ENCODE measurements at regions not wholly inside any gene's neighbourhood (a gene's known extent, or its start where the extent isn't known, plus 50 kb on each side); places are given as distances from the start of the nearest gene placed in this dataset.

- TF ChIP-seq, protein P1, sequence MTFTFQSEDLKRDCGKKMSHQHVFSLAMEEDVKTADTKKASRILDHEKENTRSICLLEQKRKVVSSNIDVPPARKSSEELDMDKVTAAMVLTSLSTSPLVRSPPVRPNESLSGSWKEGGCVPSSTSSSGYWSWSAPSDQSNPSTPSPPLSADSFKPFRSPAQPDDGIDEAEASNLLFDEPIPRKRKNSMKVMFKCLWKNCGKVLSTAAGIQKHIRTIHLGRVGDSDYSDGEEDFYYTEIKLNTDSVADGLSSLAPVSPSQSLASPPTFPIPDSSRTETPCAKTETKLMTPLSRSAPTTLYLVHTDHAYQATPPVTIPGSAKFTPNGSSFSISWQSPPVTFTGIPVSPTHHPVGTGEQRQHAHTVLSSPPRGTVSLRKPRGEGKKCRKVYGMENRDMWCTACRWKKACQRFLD (tag by site-specific recombination; IDR thresholded peaks at IDR 0.05): no peak
- TF ChIP-seq SALL2 (tag by site-specific recombination; IDR thresholded peaks at IDR 0.05; ENCODE audit: borderline replicate concordance) (no peak), ZEB2 (tag by site-specific recombination; IDR thresholded peaks at IDR 0.05) (no peak), CTCF (tag by site-specific recombination; IDR thresholded peaks at IDR 0.05) (no peak), ZNF2 (tag by site-specific recombination; IDR thresholded peaks at IDR 0.05) (no peak), MYNN (tag by site-specific recombination; IDR thresholded peaks at IDR 0.05; ENCODE audit: borderline replicate concordance) (no peak), ZNF610 (tag by site-specific recombination; IDR thresholded peaks at IDR 0.05; ENCODE audit: borderline replicate concordance) (no peak)
- TF ChIP-seq, protein P2, sequence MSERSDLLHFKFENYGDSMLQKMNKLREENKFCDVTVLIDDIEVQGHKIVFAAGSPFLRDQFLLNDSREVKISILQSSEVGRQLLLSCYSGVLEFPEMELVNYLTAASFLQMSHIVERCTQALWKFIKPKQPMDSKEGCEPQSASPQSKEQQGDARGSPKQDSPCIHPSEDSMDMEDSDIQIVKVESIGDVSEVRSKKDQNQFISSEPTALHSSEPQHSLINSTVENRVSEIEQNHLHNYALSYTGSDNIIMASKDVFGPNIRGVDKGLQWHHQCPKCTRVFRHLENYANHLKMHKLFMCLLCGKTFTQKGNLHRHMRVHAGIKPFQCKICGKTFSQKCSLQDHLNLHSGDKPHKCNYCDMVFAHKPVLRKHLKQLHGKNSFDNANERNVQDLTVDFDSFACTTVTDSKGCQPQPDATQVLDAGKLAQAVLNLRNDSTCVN (tag by site-specific recombination; optimal IDR thresholded peaks at IDR 0.05): no peak
- TF ChIP-seq, protein P3, sequence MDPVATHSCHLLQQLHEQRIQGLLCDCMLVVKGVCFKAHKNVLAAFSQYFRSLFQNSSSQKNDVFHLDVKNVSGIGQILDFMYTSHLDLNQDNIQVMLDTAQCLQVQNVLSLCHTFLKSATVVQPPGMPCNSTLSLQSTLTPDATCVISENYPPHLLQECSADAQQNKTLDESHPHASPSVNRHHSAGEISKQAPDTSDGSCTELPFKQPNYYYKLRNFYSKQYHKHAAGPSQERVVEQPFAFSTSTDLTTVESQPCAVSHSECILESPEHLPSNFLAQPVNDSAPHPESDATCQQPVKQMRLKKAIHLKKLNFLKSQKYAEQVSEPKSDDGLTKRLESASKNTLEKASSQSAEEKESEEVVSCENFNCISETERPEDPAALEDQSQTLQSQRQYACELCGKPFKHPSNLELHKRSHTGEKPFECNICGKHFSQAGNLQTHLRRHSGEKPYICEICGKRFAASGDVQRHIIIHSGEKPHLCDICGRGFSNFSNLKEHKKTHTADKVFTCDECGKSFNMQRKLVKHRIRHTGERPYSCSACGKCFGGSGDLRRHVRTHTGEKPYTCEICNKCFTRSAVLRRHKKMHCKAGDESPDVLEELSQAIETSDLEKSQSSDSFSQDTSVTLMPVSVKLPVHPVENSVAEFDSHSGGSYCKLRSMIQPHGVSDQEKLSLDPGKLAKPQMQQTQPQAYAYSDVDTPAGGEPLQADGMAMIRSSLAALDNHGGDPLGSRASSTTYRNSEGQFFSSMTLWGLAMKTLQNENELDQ (tag by site-specific recombination; IDR thresholded peaks at IDR 0.05; ENCODE audit: low read depth): no peak
- TF ChIP-seq, protein P4, sequence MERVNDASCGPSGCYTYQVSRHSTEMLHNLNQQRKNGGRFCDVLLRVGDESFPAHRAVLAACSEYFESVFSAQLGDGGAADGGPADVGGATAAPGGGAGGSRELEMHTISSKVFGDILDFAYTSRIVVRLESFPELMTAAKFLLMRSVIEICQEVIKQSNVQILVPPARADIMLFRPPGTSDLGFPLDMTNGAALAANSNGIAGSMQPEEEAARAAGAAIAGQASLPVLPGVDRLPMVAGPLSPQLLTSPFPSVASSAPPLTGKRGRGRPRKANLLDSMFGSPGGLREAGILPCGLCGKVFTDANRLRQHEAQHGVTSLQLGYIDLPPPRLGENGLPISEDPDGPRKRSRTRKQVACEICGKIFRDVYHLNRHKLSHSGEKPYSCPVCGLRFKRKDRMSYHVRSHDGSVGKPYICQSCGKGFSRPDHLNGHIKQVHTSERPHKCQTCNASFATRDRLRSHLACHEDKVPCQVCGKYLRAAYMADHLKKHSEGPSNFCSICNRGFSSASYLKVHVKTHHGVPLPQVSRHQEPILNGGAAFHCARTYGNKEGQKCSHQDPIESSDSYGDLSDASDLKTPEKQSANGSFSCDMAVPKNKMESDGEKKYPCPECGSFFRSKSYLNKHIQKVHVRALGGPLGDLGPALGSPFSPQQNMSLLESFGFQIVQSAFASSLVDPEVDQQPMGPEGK (tag by site-specific recombination; IDR thresholded peaks at IDR 0.05): no peak
- TF ChIP-seq, protein P5, sequence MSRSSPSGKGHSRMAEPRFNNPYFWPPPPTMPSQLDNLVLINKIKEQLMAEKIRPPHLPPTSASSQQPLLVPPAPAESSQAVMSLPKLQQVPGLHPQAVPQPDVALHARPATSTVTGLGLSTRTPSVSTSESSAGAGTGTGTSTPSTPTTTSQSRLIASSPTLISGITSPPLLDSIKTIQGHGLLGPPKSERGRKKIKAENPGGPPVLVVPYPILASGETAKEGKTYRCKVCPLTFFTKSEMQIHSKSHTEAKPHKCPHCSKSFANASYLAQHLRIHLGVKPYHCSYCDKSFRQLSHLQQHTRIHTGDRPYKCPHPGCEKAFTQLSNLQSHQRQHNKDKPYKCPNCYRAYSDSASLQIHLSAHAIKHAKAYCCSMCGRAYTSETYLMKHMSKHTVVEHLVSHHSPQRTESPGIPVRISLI (tag by site-specific recombination; IDR thresholded peaks at IDR 0.05): no peak
These were observed 506.4 kb upstream of the C9orf72 start for GRCh38 chr9:28079677-28080076.

All from HEK293 (cell line).